ENCODE measurements at regions not wholly inside any gene's neighbourhood (a gene's known extent, or its start where the extent isn't known, plus 50 kb on each side); places are given as distances from the start of the nearest gene placed in this dataset.

DNA sequence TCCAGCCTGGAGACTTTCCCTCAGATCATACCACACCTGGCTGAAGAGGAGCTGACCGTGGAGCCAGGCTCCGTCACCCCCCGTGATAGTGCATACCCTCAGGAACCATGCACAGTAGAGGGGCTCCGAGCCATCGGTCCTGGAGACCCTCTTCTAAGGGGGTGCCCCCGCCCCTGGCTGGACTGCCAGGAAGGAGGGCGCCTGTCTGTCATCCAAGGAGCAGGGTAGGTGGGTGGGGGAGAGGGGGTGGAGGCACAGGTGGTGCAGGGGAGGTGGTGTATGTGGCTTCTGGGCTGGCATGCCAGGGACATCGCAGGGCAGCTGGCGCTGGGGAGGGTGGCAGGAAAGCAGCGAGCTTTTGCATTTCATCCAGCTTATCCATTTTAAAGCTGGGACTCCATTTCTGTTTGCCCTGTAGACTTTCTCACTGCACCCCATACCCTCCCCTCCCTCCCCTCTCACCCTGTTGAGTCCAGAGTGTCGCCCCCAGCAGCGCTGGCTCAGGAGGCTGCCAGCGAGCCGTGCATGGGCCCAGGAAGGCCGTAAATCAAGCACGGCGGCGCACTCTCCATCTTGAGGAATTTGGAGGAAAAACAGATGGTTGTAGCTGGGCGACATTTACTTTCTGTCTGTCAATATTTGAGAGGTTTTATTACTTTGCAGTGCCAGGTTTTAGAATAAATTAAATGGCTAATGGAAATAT is 56.2 kb upstream of the HS6ST1 start:
- TF ChIP-seq, protein P1, sequence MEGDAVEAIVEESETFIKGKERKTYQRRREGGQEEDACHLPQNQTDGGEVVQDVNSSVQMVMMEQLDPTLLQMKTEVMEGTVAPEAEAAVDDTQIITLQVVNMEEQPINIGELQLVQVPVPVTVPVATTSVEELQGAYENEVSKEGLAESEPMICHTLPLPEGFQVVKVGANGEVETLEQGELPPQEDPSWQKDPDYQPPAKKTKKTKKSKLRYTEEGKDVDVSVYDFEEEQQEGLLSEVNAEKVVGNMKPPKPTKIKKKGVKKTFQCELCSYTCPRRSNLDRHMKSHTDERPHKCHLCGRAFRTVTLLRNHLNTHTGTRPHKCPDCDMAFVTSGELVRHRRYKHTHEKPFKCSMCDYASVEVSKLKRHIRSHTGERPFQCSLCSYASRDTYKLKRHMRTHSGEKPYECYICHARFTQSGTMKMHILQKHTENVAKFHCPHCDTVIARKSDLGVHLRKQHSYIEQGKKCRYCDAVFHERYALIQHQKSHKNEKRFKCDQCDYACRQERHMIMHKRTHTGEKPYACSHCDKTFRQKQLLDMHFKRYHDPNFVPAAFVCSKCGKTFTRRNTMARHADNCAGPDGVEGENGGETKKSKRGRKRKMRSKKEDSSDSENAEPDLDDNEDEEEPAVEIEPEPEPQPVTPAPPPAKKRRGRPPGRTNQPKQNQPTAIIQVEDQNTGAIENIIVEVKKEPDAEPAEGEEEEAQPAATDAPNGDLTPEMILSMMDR (IDR thresholded peaks at IDR 0.05), result no peak
- no peak for TF ChIP-seq EP300 (IDR thresholded peaks at IDR 0.05)
- peak; percentile 41 for TF ChIP-seq POLR2AphosphoS5 (IDR thresholded peaks at IDR 0.05)
- H3K27ac ChIP-seq, result peak overlapping the region in 3 of 4 donors; percentile 79 to 84 (median 80)

DNA sequence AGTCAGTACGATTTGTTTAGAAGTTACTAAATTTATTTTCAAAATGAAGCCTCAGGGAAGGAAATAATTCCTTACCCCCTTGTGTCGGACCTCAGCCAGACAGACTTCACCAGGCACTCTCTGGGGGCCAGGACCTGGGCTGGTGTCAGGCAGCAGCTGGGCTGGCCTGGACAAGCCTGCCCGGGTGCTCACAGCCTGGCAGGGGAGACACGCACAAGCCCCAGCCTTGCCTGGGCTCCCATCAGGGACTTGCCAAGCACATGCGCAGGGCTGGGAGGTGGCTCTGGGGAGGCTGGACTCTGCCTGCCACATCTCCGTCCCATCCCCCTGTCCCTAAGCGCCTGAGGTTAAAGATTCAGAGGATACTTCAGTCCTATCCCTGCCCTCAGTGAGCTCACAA is 56.8 kb upstream of the HS6ST1 start:
- peak overlapping the region; percentile 32 to 84 (median 80) for H3K27ac ChIP-seq
- ATAC-seq, result peak; percentile 54
- 9 to 22% methylated on average over 2 of the region's 7 CpGs for WGBS, 2 donors (ENCODE audit: low coverage in 1 of 2)
- no peaks in the 10 kb centered on the region for H3K36me3 ChIP-seq
- no peak overlapping the region for H3K4me3 ChIP-seq
- no peaks in the 10 kb centered on the region for H3K27me3 ChIP-seq
- no peak for TF ChIP-seq POLR2AphosphoS5 (IDR thresholded peaks at IDR 0.05)
- no peak for TF ChIP-seq POLR2A (IDR thresholded peaks at IDR 0.05)
- no peak for TF ChIP-seq EP300 (IDR thresholded peaks at IDR 0.05)
- TF ChIP-seq, protein P1 (IDR thresholded peaks at IDR 0.05), result no peak
- H3K9me3 ChIP-seq, result no peaks in the 10 kb centered on the region
- H3K4me1 ChIP-seq, result peaks cover 0 to 71% (median 20%) of the 10 kb centered on the region in 3 donors

More for the DNA sequence above, 56.2 kb upstream of the HS6ST1 start:
- no peak for ATAC-seq
- Histone ChIP-seq H3K36me3 (no peaks in the 10 kb centered on the region), H3K4me3 (no peak overlapping the region), H3K4me1 (peaks cover 0 to 67% (median 20%) of the 10 kb centered on the region in 3 donors), H3K9me3 (no peaks in the 10 kb centered on the region), H3K27me3 (no peaks in the 10 kb centered on the region)
- whole genome bisulfite sequencing, 2 donors (ENCODE audit: low coverage in 1 of 2), result 23 to 36% methylated on average over 1 to 4 of the region's 19 CpGs

DNA sequence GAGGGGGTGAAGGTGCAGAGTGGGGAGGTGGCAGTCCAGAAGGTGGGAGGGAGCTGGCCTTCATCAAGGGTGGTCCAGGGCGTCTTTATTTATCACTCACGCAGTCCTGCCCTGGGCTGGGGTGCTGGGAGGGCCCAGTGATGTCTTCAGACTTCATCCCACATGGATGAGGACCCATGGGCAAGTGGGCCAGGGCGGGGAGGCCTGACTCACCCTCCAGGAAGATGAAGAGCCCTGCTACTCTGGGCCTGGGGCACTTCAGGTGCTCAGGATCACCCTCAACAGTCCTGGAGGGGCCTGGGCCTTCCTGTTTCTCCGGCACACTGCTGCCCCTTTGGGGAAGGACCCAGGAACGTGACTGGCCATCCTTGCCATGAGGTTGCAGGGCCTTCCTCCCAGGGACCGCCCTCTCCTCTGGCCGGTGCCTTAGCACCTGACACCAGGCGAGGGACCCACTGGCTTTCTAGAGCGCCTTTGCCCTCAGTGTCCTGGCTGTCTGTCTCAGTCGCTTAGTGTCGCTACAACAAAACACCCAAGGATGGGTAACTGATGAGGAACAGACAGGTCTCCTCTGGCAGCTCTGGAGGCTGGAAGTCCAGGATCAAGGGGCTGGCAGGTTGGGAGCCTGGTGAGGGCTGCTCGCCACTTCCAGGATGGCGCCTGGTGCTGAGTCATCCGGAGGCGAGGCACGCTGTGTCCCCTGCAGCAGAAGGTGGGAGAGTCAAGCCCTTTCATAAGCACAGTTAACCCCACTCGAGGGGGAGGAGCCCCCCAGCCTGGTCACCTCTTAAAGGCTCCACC is 57.8 kb upstream of the HS6ST1 start:
- H3K9me3 ChIP-seq, result no peaks in the 10 kb centered on the region
- H3K27ac ChIP-seq, result peak overlapping the region in 3 of 4 donors; percentile 79 to 84 (median 80)
- no peak for TF ChIP-seq EP300 (IDR thresholded peaks at IDR 0.05)
- no peak for TF ChIP-seq POLR2A (IDR thresholded peaks at IDR 0.05)
- TF ChIP-seq POLR2AphosphoS5 (IDR thresholded peaks at IDR 0.05), result no peak
- TF ChIP-seq, protein P1 (IDR thresholded peaks at IDR 0.05), result no peak
- ATAC-seq, result no peak
- no peaks in the 10 kb centered on the region for H3K27me3 ChIP-seq
- WGBS, 2 donors (ENCODE audit: low coverage in 1 of 2), result 93% methylated on average over 4 of the region's 17 CpGs; no CpG with 5 or more reads in 1 of the 2 donors
- no peak overlapping the region for H3K4me3 ChIP-seq
- H3K36me3 ChIP-seq, result no peaks in the 10 kb centered on the region
- peaks cover 0 to 81% (median 20%) of the 10 kb centered on the region in 3 donors for H3K4me1 ChIP-seq

- 93% methylated on average over 3 to 6 of the region's 16 CpGs for WGBS, 2 donors (ENCODE audit: low coverage in 1 of 2)
- no peak for ATAC-seq
- peak overlapping the region in 3 of 4 donors; percentile 72 to 80 (median 75) for H3K27ac ChIP-seq
- peaks cover 0 to 86% (median 20%) of the 10 kb centered on the region in 3 donors for H3K4me1 ChIP-seq
- H3K36me3 ChIP-seq, result no peaks in the 10 kb centered on the region
- no peaks in the 10 kb centered on the region for H3K9me3 ChIP-seq
- H3K4me3 ChIP-seq, result no peak overlapping the region
- TF ChIP-seq EP300 (IDR thresholded peaks at IDR 0.05) (no peak), POLR2AphosphoS5 (IDR thresholded peaks at IDR 0.05) (no peak), POLR2A (IDR thresholded peaks at IDR 0.05) (no peak)
- TF ChIP-seq, protein P1 (IDR thresholded peaks at IDR 0.05), result no peak
- no peaks in the 10 kb centered on the region for H3K27me3 ChIP-seq
Observed at GRCh38 chr2:128377071-128377910, 58.6 kb upstream of the HS6ST1 start.

Data from gastroesophageal sphincter (tissue), 4 donors.